Thoracic aorta (tissue), 2 donors: ENCODE measurements at regions not wholly inside any gene's neighbourhood (a gene's known extent, or its start where the extent isn't known, plus 50 kb on each side); places are given as distances from the start of the nearest gene placed in this dataset.

ENCODE experiments used
- ATAC-seq: fragments of 150-250 bp; one replicate; pipeline ENCODE4 v1.8.0; 2017; ENCODE audit warnings: low read depth; ENCODE audit not compliant: insufficient number of reproducible peaks, low FRiP score
- DNase-seq: peaks from one replicate; pipeline ENCODE4 v3.0.0-alpha.2; 2020; ENCODE audit warnings: low spot score
- H3K27ac ChIP-seq, 2 donors: fragments of 200-600 bp; sonication (generic); 1 replicate in 1 of 2; 2 replicates in 1 of 2; pipeline ENCODE4 v1.5.1; 2016; ENCODE audit warnings: mild to moderate bottlenecking in 2 of 2, moderate library complexity in 2 of 2
- H3K27me3 ChIP-seq: fragments of 200-600 bp; sonication (generic); replicated peaks from 2 replicates; pipeline ENCODE4 v1.6.0; 2016; ENCODE audit warnings: mild to moderate bottlenecking; ENCODE audit not compliant: insufficient read depth
- H3K36me3 ChIP-seq: fragments of 200-600 bp; sonication (generic); one replicate; pipeline ENCODE4 v1.5.1; 2016
- H3K4me1 ChIP-seq, 2 donors: fragments of 200-600 bp; sonication (generic); 1 replicate in 1 of 2; 2 replicates in 1 of 2; pipeline versions ENCODE4 v1.5.1 to v1.6.0; 2016; ENCODE audit warnings: low read depth in 2 of 2, mild to moderate bottlenecking in 1 of 2; ENCODE audit not compliant: control insufficient read depth in 1 of 2
- H3K4me3 ChIP-seq: fragments of 200-600 bp; sonication (generic); 2 replicates; pipeline ENCODE4 v1.5.1; 2016; ENCODE audit warnings: mild to moderate bottlenecking
- H3K9me3 ChIP-seq: fragments of 200-600 bp; sonication (generic); 2 replicates; pipeline ENCODE4 v1.5.1; 2016
- CTCF ChIP-seq: fragments of 200-600 bp; sonication (generic); IDR thresholded peaks from one replicate; pipeline ENCODE4 v1.5.1; 2019; ENCODE audit warnings: antibody characterized with exemption

- H3K27ac ChIP-seq = peak overlapping the region; percentile 1 to 57
- DNase-seq (peak; percentile 41), ATAC-seq (peak; percentile 84)
- no peak for TF ChIP-seq CTCF
- no peaks in the 10 kb centered on the region for H3K27me3 ChIP-seq
- H3K4me3 ChIP-seq = peak overlapping the region; percentile 44
- peaks cover 7 to 9% of the 10 kb centered on the region in 2 donors for H3K4me1 ChIP-seq
- peaks cover 12% of the 10 kb centered on the region for H3K9me3 ChIP-seq
- no peaks in the 10 kb centered on the region for H3K36me3 ChIP-seq
Observed at GRCh38 chr6:19180348-19181072, 656.7 kb upstream of the ID4 start.

- H3K4me3 ChIP-seq = no peak overlapping the region
- ATAC-seq = no peak
- peak overlapping the region; percentile 1 to 57 for H3K27ac ChIP-seq
Observed at GRCh38 chr6:19181211-19181610, 656.0 kb upstream of the ID4 start.

GRCh38 chr6:19193624-19194023 lies 643.5 kb upstream of the ID4 start:
- H3K27ac ChIP-seq = no peak overlapping the region
- H3K4me1 ChIP-seq = peaks cover 0 to 12% of the 10 kb centered on the region in 2 donors
- DNase-seq (no peak), ATAC-seq (no peak)
- no peak overlapping the region for H3K4me3 ChIP-seq
- no peaks in the 10 kb centered on the region for H3K9me3 ChIP-seq
- no peak for TF ChIP-seq CTCF
- no peaks in the 10 kb centered on the region for H3K36me3 ChIP-seq
- no peaks in the 10 kb centered on the region for H3K27me3 ChIP-seq

More at GRCh38 chr6:19181211-19181610, 656.0 kb upstream of the ID4 start:
- no peaks in the 10 kb centered on the region for H3K27me3 ChIP-seq
- no peaks in the 10 kb centered on the region for H3K36me3 ChIP-seq
- H3K4me1 ChIP-seq = peaks cover 7 to 9% of the 10 kb centered on the region in 2 donors
- no peak for DNase-seq
- no peak for TF ChIP-seq CTCF
- peaks cover 12% of the 10 kb centered on the region for H3K9me3 ChIP-seq

- H3K4me1 ChIP-seq = no peaks in the 10 kb centered on the region
- H3K27me3 ChIP-seq = no peaks in the 10 kb centered on the region
- H3K36me3 ChIP-seq = no peaks in the 10 kb centered on the region
- TF ChIP-seq CTCF = no peak
- DNase-seq = no peak
- no peak overlapping the region for H3K4me3 ChIP-seq
- no peaks in the 10 kb centered on the region for H3K9me3 ChIP-seq
- no peak overlapping the region for H3K27ac ChIP-seq
- ATAC-seq = no peak
Observed at GRCh38 chr6:19204445-19204844, 632.7 kb upstream of the ID4 start.

- ATAC-seq = no peak
- H3K27me3 ChIP-seq = no peaks in the 10 kb centered on the region
- no peak overlapping the region for H3K4me3 ChIP-seq
- DNase-seq = no peak
- TF ChIP-seq CTCF = no peak
- no peak overlapping the region for H3K27ac ChIP-seq
- H3K9me3 ChIP-seq = no peaks in the 10 kb centered on the region
- no peaks in the 10 kb centered on the region for H3K36me3 ChIP-seq
- H3K4me1 ChIP-seq = no peaks in the 10 kb centered on the region
Observed at GRCh38 chr6:19205076-19205475, 632.1 kb upstream of the ID4 start.
